IMR-90 (cell line): ENCODE measurements at regions not wholly inside any gene's neighbourhood (a gene's known extent, or its start where the extent isn't known, plus 50 kb on each side); places are given as distances from the start of the nearest gene placed in this dataset.

Experiments
- ATAC-seq: fragments of 200-7000 bp; cut with Tn5 transposase; 2 replicates; pipeline ENCODE4 v1.9.1; 2020; ENCODE audit warnings: low read depth, mild to moderate bottlenecking, moderate library complexity
- BruUV-seq: library from RNA; stranded (reverse); fragments of 400-500 nt; replicated peaks from 2 replicates; lab custom pipeline; 2021; lab: Mats Ljungman, UMichigan
- CTCF ChIA-PET: fragments of 300-600 bp; formaldehyde crosslinking; extraction: SDS; loops from one replicate; lab custom pipeline; 2021; ENCODE audit warnings: antibody characterized with exemption; lab: Yijun Ruan, JAX
- POLR2A ChIA-PET: fragments of 300-600 bp; sonication (Branson Sonifier 250); formaldehyde crosslinking; loops from one replicate; lab custom pipeline; 2022; ENCODE audit warnings: antibody characterized with exemption; ENCODE audit not compliant: unreplicated experiment; lab: Charles Lee
- DNase-seq: peaks from one replicate; pipeline ENCODE4 v3.0.0; 2013
- H2AFZ ChIP-seq: replicated peaks from 2 replicates; pipeline ENCODE3; 2013; ENCODE audit warnings: low read length, mild to moderate bottlenecking; ENCODE audit not compliant: poor library complexity
- H2AK5ac ChIP-seq: 2 replicates; pipeline ENCODE4 v1.6.1; 2013; ENCODE audit warnings: low read depth, low read length, inconsistent platforms
- H2AK9ac ChIP-seq: replicated peaks from 2 replicates; pipeline ENCODE3; 2013; ENCODE audit warnings: mild to moderate bottlenecking, low read depth, low read length, moderate library complexity; ENCODE audit not compliant: poor library complexity
- H2BK120ac ChIP-seq: 2 replicates; pipeline ENCODE4 v1.6.1; 2013; ENCODE audit warnings: low read depth, low read length, inconsistent platforms
- H2BK15ac ChIP-seq: 3 replicates; pipeline ENCODE4 v1.6.1; 2013; ENCODE audit warnings: low read depth, low read length, inconsistent platforms
- H2BK20ac ChIP-seq: 2 replicates; pipeline ENCODE4 v1.6.1; 2013; ENCODE audit warnings: low read depth, mild to moderate bottlenecking, inconsistent platforms, low read length, moderate library complexity
- H2BK5ac ChIP-seq: 2 replicates; pipeline ENCODE4 v1.6.1; 2013; ENCODE audit warnings: mild to moderate bottlenecking, low read depth, low read length, inconsistent platforms; ENCODE audit not compliant: poor library complexity, severe bottlenecking
- H3K14ac ChIP-seq: replicated peaks from 2 replicates; pipeline ENCODE4 v1.6.1; 2013; ENCODE audit warnings: low read depth, low read length, inconsistent platforms
- H3K18ac ChIP-seq: 2 replicates; pipeline ENCODE4 v1.6.1; 2013; ENCODE audit warnings: low read depth, low read length, control low read depth
- H3K23ac ChIP-seq: 2 replicates; pipeline ENCODE4 v1.6.1; 2013; ENCODE audit warnings: low read depth, low read length, inconsistent platforms
- H3K27ac ChIP-seq: 2 replicates; pipeline ENCODE4 v1.5.1; 2013; ENCODE audit warnings: mild to moderate bottlenecking, control low read depth, low read length; ENCODE audit not compliant: insufficient read depth
- H3K27me3 ChIP-seq: 2 replicates; pipeline ENCODE4 v1.6.1; 2013; ENCODE audit warnings: low read length; ENCODE audit not compliant: control insufficient read depth, insufficient read depth
- H3K36me3 ChIP-seq: 2 replicates; pipeline ENCODE4 v1.6.1; 2013; ENCODE audit warnings: low read length, mixed read lengths; ENCODE audit not compliant: control insufficient read depth, insufficient read depth
- H3K4ac ChIP-seq: 2 replicates; pipeline ENCODE4 v1.6.1; 2013; ENCODE audit warnings: low read depth, low read length, inconsistent platforms
- H3K4me1 ChIP-seq: 2 replicates; pipeline ENCODE4 v1.6.1; 2013; ENCODE audit warnings: low read length, mixed read lengths; ENCODE audit not compliant: control insufficient read depth, insufficient read depth
- H3K4me2 ChIP-seq: 2 replicates; pipeline ENCODE4 v1.6.1; 2013; ENCODE audit warnings: low read depth, mild to moderate bottlenecking, control low read depth, low read length, moderate library complexity
- H3K4me3 ChIP-seq: 2 replicates; pipeline ENCODE4 v1.5.1; 2013; ENCODE audit warnings: low read depth, mild to moderate bottlenecking, control low read depth, low read length, moderate library complexity; ENCODE audit not compliant: insufficient read depth
- H3K56ac ChIP-seq: 2 replicates; pipeline ENCODE4 v1.6.1; 2013; ENCODE audit warnings: low read length, inconsistent platforms; ENCODE audit not compliant: insufficient read depth; ENCODE audit errors: extremely low read depth
- H3K79me1 ChIP-seq, 2 experiments: 2 replicates each; pipeline ENCODE4 v1.6.1; 2013; ENCODE audit warnings: low read length in 2 of 2, inconsistent platforms in 1 of 2, low read depth in 1 of 2
- H3K9ac ChIP-seq: 2 replicates; pipeline ENCODE4 v1.6.1; 2013; ENCODE audit warnings: low read depth, low read length, control low read depth
- H3K9me1 ChIP-seq: 2 replicates; pipeline ENCODE4 v1.6.1; 2013; ENCODE audit warnings: low read length, inconsistent platforms; ENCODE audit not compliant: insufficient read depth
- H3K9me3 ChIP-seq: 2 replicates; pipeline ENCODE4 v1.6.1; 2013; ENCODE audit warnings: low read length; ENCODE audit not compliant: control insufficient read depth, insufficient read depth
- H4K20me1 ChIP-seq: 2 replicates; pipeline ENCODE4 v1.6.1; 2013; ENCODE audit warnings: low read length, inconsistent platforms; ENCODE audit not compliant: insufficient read depth
- H4K5ac ChIP-seq: 2 replicates; pipeline ENCODE4 v1.6.1; 2013; ENCODE audit warnings: mild to moderate bottlenecking, low read depth, low read length, control low read depth
- H4K8ac ChIP-seq, 2 experiments: 2 replicates each; pipeline ENCODE4 v1.6.1; 2013; ENCODE audit warnings: low read depth in 2 of 2, low read length in 2 of 2, control low read depth in 1 of 2, inconsistent platforms in 1 of 2
- H4K91ac ChIP-seq: 2 replicates; pipeline ENCODE4 v1.6.1; 2013; ENCODE audit warnings: low read depth, low read length, inconsistent platforms; ENCODE audit not compliant: insufficient read depth
- WGBS, 2 experiments: methylation state at CpG; one replicate each; pipeline versions ENCODE4 v1.1.5 to v1.1.7; 2013; ENCODE audit warnings: missing lambda C conversion rate in 2 of 2; ENCODE audit not compliant: insufficient read length in 1 of 2; ENCODE audit errors: extremely low coverage in 2 of 2; 5-methylcytosine and 5-hydroxymethylcytosine counted together
- dilution Hi-C: fragments of 300-500 bp; cut with HindIII; formaldehyde crosslinking; loops from one replicate; pipeline ENCODE4 v1.14.3; 2018; ENCODE audit warnings: low sequenced_read_pairs; ENCODE audit not compliant: unreplicated experiment
- in situ Hi-C: fragments of 300-500 bp; cut with MboI; formaldehyde crosslinking; loops from 3 replicates; pipeline ENCODE4 v1.14.3; 2019; ENCODE audit warnings: low sequenced_read_pairs, inconsistent platforms, mixed read lengths
- intact Hi-C: fragments of 100-400 bp; cut with micrococcal nuclease; formaldehyde crosslinking; loops from 2 replicates; pipeline ENCODE4 v1.10.0; 2022
- TF ChIP-seq, protein P1 (sequence below): fragments of 150-350 bp; IDR thresholded peaks from 2 replicates; pipeline ENCODE4 v1.6.1; 2017; ENCODE audit warnings: mild to moderate bottlenecking, antibody characterized with exemption, low read length, low read depth

DNA sequence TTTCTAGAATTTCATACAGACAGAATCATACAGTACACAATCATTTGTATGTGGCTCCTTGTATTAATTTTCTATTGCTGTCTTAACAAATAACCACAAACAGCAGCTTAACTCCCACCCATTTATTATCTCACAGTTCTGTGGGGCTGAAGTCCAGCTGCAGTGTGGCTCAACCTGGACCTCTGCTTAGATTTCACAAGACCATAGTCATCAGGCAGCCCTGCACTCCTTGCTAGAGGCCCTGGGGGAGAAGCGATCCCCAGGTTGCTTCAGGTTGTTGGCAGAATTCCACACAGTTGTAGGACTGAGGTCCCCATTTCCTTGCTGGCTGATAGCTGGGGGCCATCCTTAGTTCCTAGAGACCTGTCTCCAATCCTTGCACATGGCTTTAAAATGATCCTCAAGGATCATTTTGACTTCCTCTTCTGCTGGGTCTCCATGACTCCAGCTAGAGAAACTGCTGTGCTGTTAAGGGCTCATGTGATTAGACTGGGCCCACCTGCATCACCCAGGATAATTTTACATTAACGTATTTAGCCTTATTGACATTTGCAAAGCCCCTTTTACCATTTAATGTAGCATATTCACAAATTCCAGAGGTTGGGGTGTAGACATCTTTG is 60.9 kb upstream of the SMAD1 start:
- Histone ChIP-seq H3K27me3 (no peaks in the 10 kb centered on the region), H3K27ac (no peak overlapping the region), H4K20me1 (no peaks in the 10 kb centered on the region), H2BK120ac (no peak overlapping the region), H2BK15ac (no peak overlapping the region), H3K9ac (no peak overlapping the region), H3K4ac (no peak overlapping the region), H3K9me1 (no peaks in the 10 kb centered on the region), H2AK9ac (no peak overlapping the region), H3K14ac (no peak overlapping the region), H3K18ac (no peak overlapping the region), H3K9me3 (no peaks in the 10 kb centered on the region), H4K91ac (no peak overlapping the region), H2BK20ac (no peak overlapping the region), H4K5ac (no peak overlapping the region), H3K79me1 (no peaks in the 10 kb centered on the region), H2BK5ac (no peak overlapping the region), H3K56ac (no peak overlapping the region), H2AK5ac (no peak overlapping the region), H3K23ac (no peak overlapping the region), H2AFZ (no peak overlapping the region), H3K4me3 (no peak overlapping the region), H3K4me1 (no peaks in the 10 kb centered on the region), H3K4me2 (no peak overlapping the region), H3K36me3 (no peaks in the 10 kb centered on the region), H4K8ac (no peak overlapping the region)
- 40% methylated on average over 1 of the region's 2 CpGs; no CpG with 5 or more reads in 1 of the 2 experiments for WGBS, 2 experiments
- in situ Hi-C loops, result no loop called here
- CTCF ChIA-PET, result no interaction called here
- no peak for ATAC-seq
- no peak for DNase-seq
- intact Hi-C loops, result no loop called here
- BruUV-seq, result no TSS peak
- dilution Hi-C loops, result no loop called here
- POLR2A ChIA-PET, result no interaction called here
- TF ChIP-seq, protein P1, sequence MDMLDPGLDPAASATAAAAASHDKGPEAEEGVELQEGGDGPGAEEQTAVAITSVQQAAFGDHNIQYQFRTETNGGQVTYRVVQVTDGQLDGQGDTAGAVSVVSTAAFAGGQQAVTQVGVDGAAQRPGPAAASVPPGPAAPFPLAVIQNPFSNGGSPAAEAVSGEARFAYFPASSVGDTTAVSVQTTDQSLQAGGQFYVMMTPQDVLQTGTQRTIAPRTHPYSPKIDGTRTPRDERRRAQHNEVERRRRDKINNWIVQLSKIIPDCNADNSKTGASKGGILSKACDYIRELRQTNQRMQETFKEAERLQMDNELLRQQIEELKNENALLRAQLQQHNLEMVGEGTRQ, result no peak
